Muscle layer of duodenum (tissue), 2 donors: ENCODE measurements at regions not wholly inside any gene's neighbourhood (a gene's known extent, or its start where the extent isn't known, plus 50 kb on each side); places are given as distances from the start of the nearest gene placed in this dataset.
"Not testable (repeated sequence)": the region's sequence is repeated elsewhere in the genome, so short reads cannot be mapped to it uniquely, and the experiment has no call there.

ENCODE experiments used
- H3K27ac ChIP-seq: one replicate; pipeline ENCODE4 v1.7.0; 2013; ENCODE audit warnings: mild to moderate bottlenecking, low read length
- H3K27me3 ChIP-seq: one replicate; pipeline ENCODE4 v1.7.0; 2013; ENCODE audit warnings: low read depth, mild to moderate bottlenecking, control low read depth, low read length
- H3K36me3 ChIP-seq, 2 donors: one replicate each; pipeline ENCODE4 v1.7.0; 2013; ENCODE audit warnings: low read length in 2 of 2, control low read depth in 1 of 2, mild to moderate bottlenecking in 1 of 2; ENCODE audit not compliant: insufficient read depth in 2 of 2, control insufficient read depth in 1 of 2
- H3K4me1 ChIP-seq, 2 donors: one replicate each; pipeline ENCODE4 v1.7.0; 2013; ENCODE audit warnings: low read length in 2 of 2, mild to moderate bottlenecking in 2 of 2, control low read depth in 1 of 2, moderate library complexity in 1 of 2; ENCODE audit not compliant: insufficient read depth in 2 of 2, control insufficient read depth in 1 of 2
- H3K4me3 ChIP-seq, 2 donors: one replicate each; pipeline ENCODE4 v1.7.0; 2013; ENCODE audit warnings: low read length in 2 of 2, low read depth in 1 of 2, mild to moderate bottlenecking in 1 of 2
- H3K9me3 ChIP-seq, 2 donors: one replicate each; pipeline ENCODE4 v1.7.0; 2013; ENCODE audit warnings: low read length in 2 of 2, control low read depth in 1 of 2, mild to moderate bottlenecking in 1 of 2; ENCODE audit not compliant: control insufficient read depth in 1 of 2
- donor health status: healthy.

GRCh38 chr10:23657677-23658076 is 218.8 kb downstream of the OTUD1 start:
- H3K27ac ChIP-seq: no peak overlapping the region
- H3K4me3 ChIP-seq: no peak overlapping the region
- no peaks in the 10 kb centered on the region for H3K9me3 ChIP-seq
- no peaks in the 10 kb centered on the region for H3K4me1 ChIP-seq
- no peaks in the 10 kb centered on the region for H3K27me3 ChIP-seq
- no peaks in the 10 kb centered on the region for H3K36me3 ChIP-seq

DNA sequence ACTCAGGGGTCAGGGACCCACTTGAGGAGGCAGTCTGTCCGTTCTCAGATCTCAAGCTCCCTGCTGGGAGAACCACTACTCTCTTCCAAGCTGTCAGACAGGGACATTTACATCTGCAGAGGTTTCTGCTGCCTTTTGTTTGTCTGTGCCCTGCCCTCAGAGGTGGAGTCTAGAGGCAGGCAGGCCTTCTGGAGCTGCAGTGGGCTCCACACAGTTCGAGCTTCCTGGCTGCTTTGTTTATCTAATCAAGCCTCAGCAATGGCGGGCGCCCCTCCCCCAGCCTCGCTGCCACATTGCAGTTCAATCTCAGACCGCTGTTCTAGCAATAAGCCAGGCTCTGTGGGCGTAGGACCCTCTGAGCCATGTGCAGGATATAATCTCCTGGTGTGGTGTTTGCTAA is 233.0 kb downstream of the OTUD1 start:
- not testable (repeated sequence) for H3K9me3 ChIP-seq, H3K4me1 ChIP-seq, H3K27ac ChIP-seq, H3K27me3 ChIP-seq, H3K36me3 ChIP-seq, H3K4me3 ChIP-seq

DNA sequence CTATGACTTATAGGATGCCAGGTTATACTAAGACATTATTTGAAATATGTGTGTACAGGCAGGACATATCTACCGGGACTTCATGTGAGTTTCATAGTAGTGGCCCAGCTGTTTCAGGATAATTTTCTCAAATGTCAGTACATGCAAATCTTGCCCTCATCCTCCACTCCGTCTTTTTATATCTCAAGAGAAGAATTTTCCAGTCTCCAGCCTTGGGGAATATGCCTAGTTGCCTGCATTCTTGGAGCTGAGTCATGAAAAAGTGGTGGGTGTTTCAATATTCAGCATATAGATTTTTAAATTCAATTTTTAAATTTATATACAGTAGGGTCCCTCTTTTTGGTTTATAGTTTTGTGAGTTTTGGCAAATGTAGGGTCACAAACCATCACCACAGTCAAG is 236.7 kb downstream of the OTUD1 start:
- H3K27ac ChIP-seq: no peak overlapping the region
- no peaks in the 10 kb centered on the region for H3K9me3 ChIP-seq
- no peaks in the 10 kb centered on the region for H3K4me1 ChIP-seq
- no peaks in the 10 kb centered on the region for H3K36me3 ChIP-seq
- H3K27me3 ChIP-seq: no peaks in the 10 kb centered on the region
- H3K4me3 ChIP-seq: no peak overlapping the region

GRCh38 chr10:23676296-23676695 is 237.4 kb downstream of the OTUD1 start:
- Histone ChIP-seq H3K36me3 (no peaks in the 10 kb centered on the region), H3K9me3 (no peaks in the 10 kb centered on the region), H3K4me3 (no peak overlapping the region), H3K27me3 (no peaks in the 10 kb centered on the region), H3K4me1 (no peaks in the 10 kb centered on the region), H3K27ac (no peak overlapping the region)

- H3K27ac ChIP-seq: no peak overlapping the region
- no peak overlapping the region for H3K4me3 ChIP-seq
- no peaks in the 10 kb centered on the region for H3K27me3 ChIP-seq
- no peaks in the 10 kb centered on the region for H3K36me3 ChIP-seq
- H3K9me3 ChIP-seq: no peaks in the 10 kb centered on the region
- H3K4me1 ChIP-seq: no peaks in the 10 kb centered on the region
Measured at GRCh38 chr10:23686722-23687121, 247.8 kb downstream of the OTUD1 start.

GRCh38 chr10:23692736-23693135 is 253.9 kb downstream of the OTUD1 start:
- no peaks in the 10 kb centered on the region for H3K9me3 ChIP-seq
- no peak overlapping the region for H3K4me3 ChIP-seq
- peaks cover 5% of the 10 kb centered on the region for H3K27me3 ChIP-seq
- H3K4me1 ChIP-seq: peaks cover 0 to 27% of the 10 kb centered on the region in 2 donors
- no peaks in the 10 kb centered on the region for H3K36me3 ChIP-seq
- no peak overlapping the region for H3K27ac ChIP-seq

DNA sequence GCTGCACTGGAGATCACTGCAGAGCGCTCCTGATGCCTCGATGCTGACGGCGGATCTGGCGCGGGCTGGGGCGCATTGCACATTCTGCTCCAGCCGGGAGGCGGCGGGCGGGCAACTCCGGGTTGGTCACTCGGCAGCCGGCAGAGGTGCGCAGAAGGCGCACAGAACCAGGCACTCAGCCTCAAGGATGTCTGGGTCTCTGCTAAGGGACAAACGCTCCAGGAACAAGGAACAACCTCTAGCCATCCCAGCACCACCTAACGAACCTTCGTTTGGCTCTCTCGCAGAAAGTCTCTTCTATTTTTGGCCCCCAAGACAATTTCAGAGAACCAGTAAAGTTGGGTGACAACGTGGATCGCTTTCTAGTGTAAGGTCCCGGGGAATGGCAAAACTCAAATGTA is 254.6 kb downstream of the OTUD1 start:
- no peak overlapping the region for H3K27ac ChIP-seq
- H3K4me1 ChIP-seq: peaks cover 0 to 27% of the 10 kb centered on the region in 2 donors
- peaks cover 5% of the 10 kb centered on the region for H3K27me3 ChIP-seq
- no peak overlapping the region for H3K4me3 ChIP-seq
- no peaks in the 10 kb centered on the region for H3K36me3 ChIP-seq
- no peaks in the 10 kb centered on the region for H3K9me3 ChIP-seq

DNA sequence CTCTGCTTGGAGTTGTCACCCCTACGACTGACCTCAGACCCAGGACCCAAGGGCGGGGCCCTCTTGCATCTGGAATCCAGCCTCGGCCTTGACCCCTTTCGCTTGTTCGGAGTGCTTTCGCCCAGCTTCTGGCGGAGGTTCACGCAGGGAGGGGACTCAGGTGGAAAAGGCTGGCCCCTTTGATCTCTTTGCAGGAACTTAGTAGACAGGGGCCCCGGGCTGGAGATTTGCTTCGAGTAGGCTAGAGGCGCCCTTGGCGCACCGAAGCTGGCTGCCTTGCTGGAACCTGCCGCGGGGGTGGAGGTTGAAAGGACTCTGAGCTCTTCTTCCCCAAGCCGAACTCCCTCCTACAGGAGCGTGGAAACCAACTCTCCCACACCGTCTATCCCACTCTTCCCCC is 255.1 kb downstream of the OTUD1 start:
- Histone ChIP-seq H3K27ac (no peak overlapping the region), H3K9me3 (no peaks in the 10 kb centered on the region), H3K36me3 (no peaks in the 10 kb centered on the region), H3K4me1 (peaks cover 0 to 27% of the 10 kb centered on the region in 2 donors), H3K27me3 (peaks cover 5% of the 10 kb centered on the region), H3K4me3 (peak overlapping the region in 1 of 2 donors; percentile 66)

DNA sequence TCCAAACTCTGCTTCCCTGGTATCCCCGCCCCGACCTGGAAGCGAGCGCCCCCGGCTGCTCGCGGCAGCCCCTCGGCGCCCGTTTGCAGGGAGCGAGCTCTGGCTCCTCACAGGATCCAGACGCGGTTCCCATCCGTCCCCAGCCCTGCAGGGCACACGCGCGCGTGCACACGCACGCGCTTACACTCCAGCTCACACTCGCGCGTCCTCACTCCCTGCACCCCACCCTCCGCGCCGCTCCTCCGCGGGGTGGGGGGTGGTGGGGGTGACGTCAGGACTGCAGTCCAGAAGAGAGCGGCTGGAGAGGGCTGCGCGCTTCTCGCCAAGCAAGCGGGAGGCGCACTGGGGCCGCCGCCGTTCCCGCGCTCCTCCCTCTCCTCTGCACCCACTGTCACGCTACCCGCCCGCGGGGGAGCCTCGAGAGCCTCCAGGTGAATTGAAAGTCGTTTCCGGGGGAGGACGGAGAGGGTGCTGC is 255.6 kb downstream of the OTUD1 start:
- Histone ChIP-seq H3K27me3 (peaks cover 5% of the 10 kb centered on the region), H3K27ac (no peak overlapping the region), H3K4me1 (peaks cover 0 to 27% of the 10 kb centered on the region in 2 donors), H3K9me3 (no peaks in the 10 kb centered on the region), H3K36me3 (no peaks in the 10 kb centered on the region), H3K4me3 (peak overlapping the region in 1 of 2 donors; percentile 66)

DNA sequence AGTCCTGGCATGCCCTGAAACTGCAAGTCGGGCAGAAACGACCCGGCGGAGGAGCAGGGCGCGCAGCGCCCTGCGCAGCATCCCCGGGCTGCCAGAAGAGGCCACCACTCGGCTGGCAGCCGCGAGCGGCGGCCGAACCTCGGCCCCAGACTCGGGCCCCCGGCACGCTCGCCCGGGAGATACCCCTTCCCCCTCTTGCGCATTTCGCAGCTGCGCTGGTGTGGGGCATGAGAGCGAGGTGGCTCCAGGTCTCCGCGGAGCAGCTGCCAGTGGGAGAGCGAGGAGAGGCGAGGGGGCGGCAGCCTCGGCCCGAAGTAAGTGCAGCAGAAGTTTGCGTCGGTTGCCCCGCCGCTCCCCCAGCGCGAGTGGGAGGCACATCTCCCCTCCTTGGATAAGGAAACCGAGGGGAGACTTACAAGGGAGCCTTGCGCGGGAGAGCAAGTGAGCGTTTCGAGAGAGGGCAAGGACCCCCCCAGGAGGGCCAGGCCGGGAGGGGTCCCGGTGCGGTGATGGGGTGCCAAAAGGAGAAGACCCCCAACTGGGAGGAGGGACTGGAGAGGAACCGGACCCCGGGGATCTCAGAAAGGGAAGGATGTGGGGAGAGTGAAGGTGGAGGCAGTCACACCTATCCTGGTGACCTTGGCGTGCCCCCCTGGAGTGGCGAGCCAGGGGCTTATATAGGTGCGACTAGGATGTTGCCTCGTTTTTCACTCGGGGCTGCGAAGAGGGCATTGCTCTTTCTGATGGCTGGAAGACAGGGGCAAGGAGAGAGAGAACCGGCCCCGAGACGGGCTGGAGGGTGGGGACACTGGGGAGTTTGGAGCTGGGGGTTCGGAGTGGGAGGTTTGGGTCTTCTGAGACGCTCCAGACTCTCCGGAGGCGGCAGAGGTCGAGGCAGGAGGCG is 256.3 kb downstream of the OTUD1 start:
- H3K9me3 ChIP-seq: no peaks in the 10 kb centered on the region
- peak overlapping the region in 1 of 2 donors; percentile 66 for H3K4me3 ChIP-seq
- no peak overlapping the region for H3K27ac ChIP-seq
- no peaks in the 10 kb centered on the region for H3K36me3 ChIP-seq
- peaks cover 0 to 27% of the 10 kb centered on the region in 2 donors for H3K4me1 ChIP-seq
- peaks cover 5% of the 10 kb centered on the region for H3K27me3 ChIP-seq

DNA sequence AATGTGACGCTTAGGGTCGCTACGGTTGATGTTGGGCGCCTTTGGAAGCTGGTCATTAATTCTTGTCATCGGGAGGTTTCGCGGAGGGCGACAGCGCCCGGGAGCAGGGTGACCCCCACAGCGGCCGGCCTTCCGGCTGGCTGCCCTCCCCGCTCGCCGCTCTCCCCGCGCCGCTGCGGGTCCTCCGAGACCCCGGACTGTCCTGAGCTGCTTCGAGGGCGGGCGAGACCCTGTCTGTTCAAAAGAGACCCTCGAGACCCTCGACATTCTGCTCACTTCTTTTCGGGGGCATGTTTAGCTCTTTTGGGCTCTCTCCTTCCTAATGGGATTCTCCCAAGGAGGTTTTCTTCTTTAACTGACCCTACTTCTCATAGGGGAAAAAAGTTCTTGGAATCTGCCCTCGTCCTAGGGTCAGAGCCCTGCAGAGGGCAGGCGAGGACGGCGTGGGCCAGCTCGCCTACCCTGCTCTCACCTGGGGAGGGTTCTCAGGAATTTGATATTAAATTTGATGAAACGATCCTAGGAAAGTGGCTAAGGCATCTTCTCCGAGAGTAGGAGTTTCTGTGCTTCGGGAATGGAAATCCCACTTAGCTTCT is 257.0 kb downstream of the OTUD1 start:
- H3K4me3 ChIP-seq: peak overlapping the region in 1 of 2 donors; percentile 66
- H3K27me3 ChIP-seq: peaks cover 5% of the 10 kb centered on the region
- H3K27ac ChIP-seq: no peak overlapping the region
- H3K4me1 ChIP-seq: peaks cover 0 to 27% of the 10 kb centered on the region in 2 donors
- no peaks in the 10 kb centered on the region for H3K36me3 ChIP-seq
- no peaks in the 10 kb centered on the region for H3K9me3 ChIP-seq
